HG03378 (cell line): ENCODE measurements at regions not wholly inside any gene's neighbourhood (a gene's known extent, or its start where the extent isn't known, plus 50 kb on each side); places are given as distances from the start of the nearest gene placed in this dataset.
"Not testable (repeated sequence)": the region's sequence is repeated elsewhere in the genome, so short reads cannot be mapped to it uniquely, and the experiment has no call there.

ENCODE experiments used
- ATAC-seq: cut with Tn5 transposase; IDR thresholded peaks from one replicate; pipeline ENCODE4 v1.9.1; 2021; ENCODE audit warnings: mild to moderate bottlenecking, moderate library complexity; ENCODE audit not compliant: unreplicated experiment

GRCh38 chr21:36246080-36246631, 73.8 kb upstream of the MORC3 start:
- ATAC-seq, result no peak

- ATAC-seq, result no peak
These were observed 72.5 kb upstream of the MORC3 start for GRCh38 chr21:36247316-36248010.

- no peak for ATAC-seq
These were observed 70.2 kb upstream of the MORC3 start for GRCh38 chr21:36249576-36250422.

- ATAC-seq, result no peak
These were observed 69.4 kb upstream of the MORC3 start for GRCh38 chr21:36250423-36251075.

GRCh38 chr21:36254106-36254941, 65.7 kb upstream of the MORC3 start:
- peak; percentile 9 for ATAC-seq

DNA sequence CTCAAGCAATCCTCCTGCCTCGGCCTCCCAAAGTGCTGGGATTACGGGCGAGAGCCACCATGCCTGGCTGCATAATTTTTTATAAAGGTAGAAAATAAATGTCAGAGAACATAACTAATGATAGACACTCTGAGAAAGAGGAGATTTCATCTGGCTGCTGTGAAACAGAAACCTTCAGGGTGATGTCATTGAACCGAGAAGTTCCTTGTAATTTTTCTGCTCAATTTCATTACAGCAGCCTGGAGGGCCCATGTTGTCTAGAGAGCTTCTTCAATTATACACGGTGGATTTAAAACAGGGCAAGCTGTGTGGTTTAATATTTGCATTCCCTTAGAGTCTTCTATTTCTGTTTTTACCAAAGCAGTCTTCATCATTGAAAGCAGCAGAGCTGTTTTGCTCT, 64.3 kb upstream of the MORC3 start:
- no peak for ATAC-seq

GRCh38 chr21:36257657-36258056, 62.3 kb upstream of the MORC3 start:
- ATAC-seq, result no peak

DNA sequence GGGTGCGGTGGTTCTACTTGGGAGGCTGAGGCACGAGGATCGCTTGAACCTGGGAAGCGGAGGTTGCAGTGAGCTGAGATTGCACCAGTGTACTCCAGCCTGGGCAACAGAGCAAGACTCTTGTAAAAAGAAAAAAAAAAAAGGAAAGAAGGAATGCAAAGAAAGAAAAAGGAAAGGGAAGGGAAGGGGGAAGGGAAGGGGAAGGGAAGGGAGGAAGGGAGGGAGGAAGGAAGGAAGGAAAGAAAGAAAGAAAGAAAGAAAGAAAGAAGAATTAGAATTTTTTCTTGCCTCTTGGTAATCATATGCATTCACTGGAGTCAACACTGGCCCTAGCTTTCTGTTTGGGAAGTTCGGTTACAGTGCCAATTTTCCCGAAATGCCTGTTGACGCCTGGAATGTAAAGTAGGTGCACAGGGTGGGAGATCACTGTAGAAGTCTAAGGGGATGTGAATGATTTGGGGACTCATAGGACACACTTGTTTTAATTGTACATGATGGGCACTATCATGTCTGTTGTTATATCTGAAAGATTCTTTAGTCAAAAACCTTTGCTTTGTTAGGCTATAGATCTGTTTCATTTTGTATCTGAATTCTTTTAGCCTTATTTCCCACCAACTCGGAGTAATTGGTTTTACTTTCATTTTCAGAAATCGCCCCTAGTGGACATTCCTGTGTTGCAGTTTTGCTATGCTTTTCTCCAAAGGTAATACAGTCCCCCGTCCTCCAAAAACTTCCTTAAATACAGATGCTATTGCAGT, 59.8 kb upstream of the MORC3 start:
- ATAC-seq, result peak; percentile 62

DNA sequence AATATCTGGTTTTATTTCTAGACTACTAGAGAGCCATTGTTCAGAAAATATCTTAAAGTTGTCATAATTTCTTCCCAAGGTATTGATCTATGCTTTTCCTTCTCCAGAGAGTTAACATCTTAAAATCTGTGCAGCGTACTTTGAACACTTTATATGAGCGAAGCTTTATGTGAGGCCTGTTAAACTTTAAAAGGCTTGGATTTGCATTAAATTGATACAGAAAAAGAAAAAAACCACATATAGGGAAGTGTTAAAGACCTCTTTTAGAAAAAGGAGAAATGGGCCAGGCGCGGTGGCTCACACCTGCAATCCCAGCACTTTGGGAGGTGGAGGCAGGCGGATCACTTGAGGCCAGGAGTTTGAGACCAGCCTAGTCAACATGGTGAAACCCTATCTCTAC, 59.2 kb upstream of the MORC3 start:
- ATAC-seq, result peak; percentile 17

DNA sequence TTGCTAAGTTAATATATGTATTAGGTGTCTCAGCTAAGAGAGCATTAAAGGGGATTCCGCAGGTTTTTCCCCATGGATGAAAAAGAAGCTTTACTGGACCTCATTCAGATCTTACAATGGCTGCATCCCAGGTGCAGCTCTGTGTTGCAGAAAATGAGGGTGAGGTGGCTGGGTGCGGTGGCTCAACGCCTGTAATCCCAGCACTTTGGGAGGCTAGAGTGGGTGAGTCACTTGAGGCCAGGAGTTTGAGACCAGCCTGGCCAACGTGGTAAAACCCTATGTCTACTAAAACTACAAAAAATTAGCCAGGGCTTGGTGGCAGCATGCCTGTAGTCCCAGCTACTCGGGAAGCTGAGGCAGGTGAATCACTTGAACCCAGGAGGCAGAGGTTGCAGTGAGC, 58.5 kb upstream of the MORC3 start:
- ATAC-seq, result no peak

- ATAC-seq, result no peak
These were observed 56.2 kb upstream of the MORC3 start for GRCh38 chr21:36263797-36264196.

- ATAC-seq, result no peak
These were observed 54.6 kb upstream of the MORC3 start for GRCh38 chr21:36265431-36265830.

DNA sequence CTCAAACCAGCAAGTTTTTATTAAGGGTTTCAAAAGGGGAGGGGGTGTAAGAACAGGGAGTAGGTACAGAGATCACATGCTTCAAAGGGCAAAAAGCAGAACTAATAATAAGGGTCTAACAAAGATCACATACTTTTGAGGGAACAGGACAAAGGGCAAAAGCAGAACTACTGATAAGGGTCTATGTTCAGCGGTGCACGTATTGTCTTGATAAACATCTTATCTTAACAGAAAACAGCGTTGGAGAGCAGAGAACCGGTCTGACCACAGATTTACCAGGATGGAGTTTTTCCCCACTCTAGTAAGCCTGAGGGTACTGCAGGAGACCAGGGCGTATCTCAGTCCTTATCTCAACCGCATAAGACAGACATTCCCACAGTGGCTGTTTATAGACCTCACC, 52.2 kb upstream of the MORC3 start:
- ATAC-seq, result not testable (repeated sequence)

- ATAC-seq, result not testable (repeated sequence)
These were observed 51.7 kb upstream of the MORC3 start for GRCh38 chr21:36268264-36268663.
